Pancreas (tissue), 10 donors: ENCODE measurements at regions not wholly inside any gene's neighbourhood (a gene's known extent, or its start where the extent isn't known, plus 50 kb on each side); places are given as distances from the start of the nearest gene placed in this dataset.

Source experiments
- ATAC-seq, 4 donors: fragments of 200-7000 bp; cut with Tn5 transposase; one replicate each; pipeline versions ENCODE4 v1.8.0 to v1.9.1; 2020; ENCODE audit warnings: mild to moderate bottlenecking in 4 of 4, moderate library complexity in 4 of 4
- DNase-seq, 6 donors: peaks; one replicate each; pipeline ENCODE4 v3.0.0-alpha.2; 2020
- FAIRE-seq: peaks from 2 replicates; lab custom pipeline; 2012; peaks lifted over from hg19 to GRCh38; lab: Jason Lieb, UNC
- H3K27ac ChIP-seq, 4 donors: fragments of 200-600 bp; sonication (generic); 1 replicate in 3 of 4; 2 replicates in 1 of 4; pipeline versions ENCODE4 v1.5.0 to v1.8.0; 2020
- H3K27me3 ChIP-seq, 4 donors: fragments of 200-600 bp; one replicate each; pipeline ENCODE4 v1.8.0; 2021
- H3K36me3 ChIP-seq, 3 donors: fragments of 200-600 bp; sonication (generic) in 1 of 3; one replicate each; pipeline versions ENCODE4 v1.5.0 to v1.8.0; 2020 to 2021
- H3K4me1 ChIP-seq, 3 donors: fragments of 200-600 bp; one replicate each; pipeline ENCODE4 v1.8.0; 2021
- H3K4me3 ChIP-seq, 4 donors: fragments of 200-600 bp; sonication (generic) in 2 of 4; one replicate each; pipeline versions ENCODE4 v1.5.0 to v1.8.0; 2020 to 2021
- H3K9me3 ChIP-seq, 4 donors: fragments of 200-600 bp; one replicate each; pipeline ENCODE4 v1.8.0; 2021
- CTCF ChIP-seq, 4 donors: fragments of 200-600 bp; sonication (generic) in 3 of 4; IDR thresholded peaks; one replicate each; pipeline versions ENCODE4 v1.5.0 to v1.8.0; 2021; ENCODE audit warnings: antibody characterized with exemption in 4 of 4
- WGBS, 2 donors: extraction: QIAGEN DNeasy Blood & Tissue Kit; methylation state at CpG; one replicate each; pipeline ENCODE4 v1.1.7; 2013; 5-methylcytosine and 5-hydroxymethylcytosine counted together
- intact Hi-C, 3 donors: fragments of 100-400 bp; cut with DNase I; formaldehyde crosslinking; loops; one replicate each; pipeline versions ENCODE4 v1.11.1 to v1.14.2; 2022
- donor health status: healthy with polysubstance abuse.
- donor health status: DM: no; HTN: no; CAD: no; lungs with moderate emphysema.
- donor health status: DM: no; HTN: no; CAD: no.
- donor health status: control.
- donor health status: control.
- donor health status: Bipolar disorder and iron deficiency.
- donor health status: DM: yes; HTN: yes; CAD: no.
- donor health status: DM: no; HTN: no; CAD: no.
- donor health status: DM: no; HTN: no; CAD: no.
- donor health status: DM: yes; HTN: yes; CAD: no.

DNA sequence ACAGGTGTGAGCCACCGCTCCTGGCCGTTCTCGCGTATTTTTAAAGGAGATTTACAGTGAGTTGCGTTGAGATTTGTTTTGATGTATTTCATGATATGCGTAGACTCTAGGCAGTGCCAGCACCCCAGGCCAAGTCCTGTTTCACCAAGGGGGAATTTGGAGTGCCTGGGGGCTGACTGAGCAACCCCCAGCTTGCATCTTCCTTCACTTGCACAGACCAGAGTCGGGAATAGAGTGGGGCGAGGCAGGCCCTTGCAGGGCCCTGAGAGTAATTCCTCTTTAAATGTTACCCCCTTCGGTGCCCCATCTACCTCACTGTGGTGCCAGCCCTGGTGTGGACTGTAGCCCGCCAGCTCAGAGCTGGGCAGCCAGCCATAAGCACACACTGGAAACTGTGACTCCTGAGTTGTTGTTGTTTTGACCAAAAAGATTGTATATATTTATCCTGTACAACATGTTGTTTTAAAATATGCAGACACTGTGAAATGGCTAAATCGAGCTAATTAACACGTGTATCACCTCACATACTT lies 269.5 kb downstream of the NPHP4 start:
- DNase-seq (no peak), FAIRE-seq (no peak), ATAC-seq (no peak)
- no peaks in the 10 kb centered on the region for H3K4me1 ChIP-seq
- H3K27ac ChIP-seq, result no peak overlapping the region
- WGBS, 2 donors, result 80 to 83% methylated on average over 12 of the region's 12 CpGs
- no peak for TF ChIP-seq CTCF (IDR thresholded peaks at IDR 0.05)
- H3K36me3 ChIP-seq, result no peaks in the 10 kb centered on the region
- intact Hi-C loops, result no loop called here
- no peaks in the 10 kb centered on the region for H3K27me3 ChIP-seq
- H3K9me3 ChIP-seq, result no peaks in the 10 kb centered on the region
- no peak overlapping the region for H3K4me3 ChIP-seq

DNA sequence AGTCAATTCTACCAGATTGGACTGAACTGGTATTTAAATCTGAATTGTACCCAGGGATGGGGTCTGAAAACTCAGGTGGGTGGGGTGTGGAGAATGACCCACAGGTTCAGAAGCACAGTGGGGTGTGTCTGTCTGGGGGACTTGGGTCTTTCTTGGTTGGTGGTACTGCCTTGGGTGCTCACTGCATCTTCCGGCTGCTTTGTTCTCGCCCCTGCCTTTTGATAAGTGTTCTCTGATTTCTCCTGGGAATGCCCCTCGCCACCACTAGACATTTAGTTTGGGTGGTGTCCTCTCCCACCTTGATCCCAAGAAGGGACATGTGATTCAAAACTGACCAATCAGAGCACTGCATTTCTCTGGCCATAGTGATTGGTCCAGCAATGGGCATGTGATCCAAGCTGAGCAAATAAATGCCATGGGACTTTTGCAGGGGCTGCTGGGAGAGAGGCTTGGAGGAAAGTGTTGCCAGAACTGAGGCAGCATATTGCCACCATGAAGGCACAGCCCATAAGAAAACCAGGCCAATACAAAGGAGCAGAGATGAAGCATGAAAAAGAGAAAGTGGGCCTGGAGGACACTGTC lies 270.5 kb downstream of the NPHP4 start:
- no peaks in the 10 kb centered on the region for H3K9me3 ChIP-seq
- DNase-seq (no peak), ATAC-seq (no peak), FAIRE-seq (no peak)
- H3K4me1 ChIP-seq, result no peaks in the 10 kb centered on the region
- WGBS, 2 donors, result 74 to 91% methylated on average over 3 of the region's 3 CpGs
- H3K27ac ChIP-seq, result no peak overlapping the region
- no peak overlapping the region for H3K4me3 ChIP-seq
- no peaks in the 10 kb centered on the region for H3K27me3 ChIP-seq
- H3K36me3 ChIP-seq, result no peaks in the 10 kb centered on the region
- intact Hi-C loops, result no loop called here
- no peak for TF ChIP-seq CTCF (IDR thresholded peaks at IDR 0.05)

- TF ChIP-seq CTCF (IDR thresholded peaks at IDR 0.05), result no peak
- no peak for ATAC-seq
- Histone ChIP-seq H3K9me3 (no peaks in the 10 kb centered on the region), H3K36me3 (no peaks in the 10 kb centered on the region), H3K27ac (no peak overlapping the region), H3K4me1 (no peaks in the 10 kb centered on the region), H3K4me3 (no peak overlapping the region), H3K27me3 (no peaks in the 10 kb centered on the region)
- intact Hi-C loops, result no loop called here
- DNase-seq, result no peak
- FAIRE-seq, result no peak
- 74 to 77% methylated on average over 4 of the region's 4 CpGs for WGBS, 2 donors
These were observed 271.3 kb downstream of the NPHP4 start for GRCh38 chr1:5720936-5721335.

GRCh38 chr1:5720484-5720883 lies 271.7 kb downstream of the NPHP4 start:
- Histone ChIP-seq H3K27ac (no peak overlapping the region), H3K9me3 (no peaks in the 10 kb centered on the region), H3K36me3 (no peaks in the 10 kb centered on the region), H3K27me3 (no peaks in the 10 kb centered on the region), H3K4me1 (no peaks in the 10 kb centered on the region), H3K4me3 (no peak overlapping the region)
- TF ChIP-seq CTCF (IDR thresholded peaks at IDR 0.05), result no peak
- intact Hi-C loops, result no loop called here
- FAIRE-seq, result no peak
- DNase-seq, result no peak
- 50 to 57% methylated on average over 8 of the region's 8 CpGs for WGBS, 2 donors
- no peak for ATAC-seq

DNA sequence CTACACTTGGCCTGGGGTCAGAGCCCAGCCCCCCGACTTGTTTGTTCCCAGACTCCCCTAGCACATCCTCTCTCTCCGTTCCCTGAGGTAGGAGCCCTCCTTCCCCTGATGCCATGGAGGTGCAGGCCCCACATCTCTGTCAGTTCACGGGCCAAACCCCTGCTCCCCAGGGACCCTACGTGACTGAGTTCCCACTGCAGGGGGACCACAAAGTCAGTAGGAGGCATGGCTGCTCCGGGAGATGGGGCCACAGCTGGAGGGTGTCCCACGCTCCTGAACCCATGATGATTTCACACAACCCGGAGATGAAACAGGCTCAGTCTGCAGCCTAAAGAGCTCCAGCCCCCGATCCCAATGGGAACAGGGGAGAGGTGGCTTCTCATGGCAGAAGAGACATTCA lies 272.2 kb downstream of the NPHP4 start:
- H3K27ac ChIP-seq, result no peak overlapping the region
- no peak for FAIRE-seq
- no peaks in the 10 kb centered on the region for H3K4me1 ChIP-seq
- no peak overlapping the region for H3K4me3 ChIP-seq
- no peaks in the 10 kb centered on the region for H3K36me3 ChIP-seq
- TF ChIP-seq CTCF (IDR thresholded peaks at IDR 0.05), result no peak
- no peak for ATAC-seq
- DNase-seq, result no peak
- 35% methylated on average over 8 of the region's 8 CpGs for WGBS, 2 donors
- intact Hi-C loops, result no loop called here
- H3K9me3 ChIP-seq, result no peaks in the 10 kb centered on the region
- no peaks in the 10 kb centered on the region for H3K27me3 ChIP-seq
